MCF 10A (cell line): ENCODE measurements at regions not wholly inside any gene's neighbourhood (a gene's known extent, or its start where the extent isn't known, plus 50 kb on each side); places are given as distances from the start of the nearest gene placed in this dataset.
"Not testable (repeated sequence)": the region's sequence is repeated elsewhere in the genome, so short reads cannot be mapped to it uniquely, and the experiment has no call there.

Experiments used
- BruUV-seq: library from RNA; stranded (reverse); fragments of 400-500 nt; replicated peaks from 2 replicates; lab custom pipeline; 2021; lab: Mats Ljungman, UMichigan
- CTCF ChIA-PET: fragments of 300-600 bp; sonication (Branson Sonifier 250); formaldehyde crosslinking; extraction: SDS; loops from one replicate; lab custom pipeline; 2021; ENCODE audit warnings: antibody characterized with exemption, inconsistent platforms; lab: Yijun Ruan, JAX
- POLR2A ChIA-PET: fragments of 300-600, 350-650 bp; sonication (Branson Sonifier 250); formaldehyde crosslinking; extraction: SDS; loops from one replicate; lab custom pipeline; 2020; ENCODE audit warnings: antibody characterized with exemption, inconsistent platforms; lab: Yijun Ruan, JAX
- DNase-seq: peaks from one replicate; pipeline ENCODE4 v3.0.0-alpha.2; 2018; ENCODE audit not compliant: unreplicated experiment
- H3K27ac Mint-ChIP-seq: one replicate; pipeline ENCODE4 v1.8.0; 2022; ENCODE audit warnings: mild to moderate bottlenecking, low read depth, mixed read lengths; ENCODE audit not compliant: unreplicated experiment
- H3K27me3 Mint-ChIP-seq: one replicate; pipeline ENCODE4 v1.8.0; 2022; ENCODE audit warnings: mixed read lengths; ENCODE audit not compliant: insufficient read depth, unreplicated experiment
- H3K36me3 Mint-ChIP-seq: one replicate; pipeline ENCODE4 v1.8.0; 2022; ENCODE audit warnings: mild to moderate bottlenecking, moderate library complexity, mixed read lengths; ENCODE audit not compliant: insufficient read depth, unreplicated experiment
- H3K4me1 Mint-ChIP-seq: one replicate; pipeline ENCODE4 v1.8.0; 2022; ENCODE audit warnings: mixed read lengths; ENCODE audit not compliant: insufficient read depth, unreplicated experiment
- H3K4me3 Mint-ChIP-seq: one replicate; pipeline ENCODE4 v1.8.0; 2022; ENCODE audit warnings: mild to moderate bottlenecking, moderate library complexity, mixed read lengths; ENCODE audit not compliant: unreplicated experiment
- H3K9me3 Mint-ChIP-seq: one replicate; pipeline ENCODE4 v1.8.0; 2022; ENCODE audit warnings: mixed read lengths; ENCODE audit not compliant: unreplicated experiment
- intact Hi-C: fragments of 100-400 bp; cut with micrococcal nuclease; formaldehyde crosslinking; loops from 2 replicates; pipeline ENCODE4 v1.14.1; 2022
- TF ChIP-seq, protein P1 (sequence below): fragments of 200-600 bp; IDR thresholded peaks from one replicate; pipeline ENCODE4 v1.8.0; 2022; ENCODE audit warnings: antibody characterized with exemption, mild to moderate bottlenecking; ENCODE audit not compliant: unreplicated experiment

DNA sequence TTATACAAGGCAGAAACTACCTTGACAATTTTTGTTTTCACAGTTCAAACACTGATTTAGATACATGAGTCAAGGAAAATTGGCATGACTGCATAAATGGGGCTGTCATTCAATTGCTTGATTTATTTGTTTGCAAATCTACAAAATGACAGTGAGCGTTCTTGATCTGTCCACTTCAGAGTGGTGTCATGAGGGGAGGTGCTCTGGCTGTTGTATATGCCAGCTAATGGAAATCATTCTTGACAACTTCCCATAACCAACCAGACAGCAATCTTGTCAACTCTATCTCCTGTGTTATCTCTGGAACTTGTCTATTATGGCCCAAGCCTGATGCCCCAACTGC lies 120.6 kb upstream of the UGP2 start:
- intact Hi-C loops, result no loop called here
- Mint-ChIP-seq H3K4me1 (peaks cover 6% of the 10 kb centered on the region), H3K27me3 (no peaks in the 10 kb centered on the region), H3K9me3 (no peaks in the 10 kb centered on the region), H3K4me3 (no peak overlapping the region), H3K36me3 (peaks cover 5% of the 10 kb centered on the region), H3K27ac (no peak overlapping the region)
- no TSS peak for BruUV-seq
- ChIA-PET POLR2A (interaction anchor here (0.5 to 1.6 kb wide), 4 partner anchors 12 to 297 kb away, joined by 3 to 6 read pairs (median 3); partner anchors contain the start of gene UGP2), CTCF (no interaction called here)
- TF ChIP-seq, protein P1, sequence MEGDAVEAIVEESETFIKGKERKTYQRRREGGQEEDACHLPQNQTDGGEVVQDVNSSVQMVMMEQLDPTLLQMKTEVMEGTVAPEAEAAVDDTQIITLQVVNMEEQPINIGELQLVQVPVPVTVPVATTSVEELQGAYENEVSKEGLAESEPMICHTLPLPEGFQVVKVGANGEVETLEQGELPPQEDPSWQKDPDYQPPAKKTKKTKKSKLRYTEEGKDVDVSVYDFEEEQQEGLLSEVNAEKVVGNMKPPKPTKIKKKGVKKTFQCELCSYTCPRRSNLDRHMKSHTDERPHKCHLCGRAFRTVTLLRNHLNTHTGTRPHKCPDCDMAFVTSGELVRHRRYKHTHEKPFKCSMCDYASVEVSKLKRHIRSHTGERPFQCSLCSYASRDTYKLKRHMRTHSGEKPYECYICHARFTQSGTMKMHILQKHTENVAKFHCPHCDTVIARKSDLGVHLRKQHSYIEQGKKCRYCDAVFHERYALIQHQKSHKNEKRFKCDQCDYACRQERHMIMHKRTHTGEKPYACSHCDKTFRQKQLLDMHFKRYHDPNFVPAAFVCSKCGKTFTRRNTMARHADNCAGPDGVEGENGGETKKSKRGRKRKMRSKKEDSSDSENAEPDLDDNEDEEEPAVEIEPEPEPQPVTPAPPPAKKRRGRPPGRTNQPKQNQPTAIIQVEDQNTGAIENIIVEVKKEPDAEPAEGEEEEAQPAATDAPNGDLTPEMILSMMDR, result no peak
- no peak for DNase-seq

DNA sequence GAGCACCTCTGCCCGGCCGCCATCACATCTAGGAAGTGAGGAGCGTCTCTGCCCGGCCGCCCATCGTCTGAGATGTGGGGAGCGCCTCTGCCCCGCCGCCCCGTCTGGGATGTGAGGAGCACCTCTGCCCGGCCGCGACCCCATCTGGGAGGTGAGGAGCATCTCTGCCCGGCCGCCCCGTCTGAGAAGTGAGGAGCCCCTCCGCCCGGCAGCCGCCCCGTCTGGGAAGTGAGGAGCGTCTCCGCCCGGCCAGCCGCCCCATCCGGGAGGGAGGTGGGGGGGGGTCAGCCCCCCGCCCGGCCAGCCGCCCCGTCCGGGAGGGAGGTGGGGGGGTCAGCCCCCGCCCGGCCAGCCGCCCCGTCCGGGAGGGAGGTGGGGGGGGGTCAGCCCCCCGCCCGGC lies 119.4 kb upstream of the UGP2 start:
- POLR2A ChIA-PET, H3K27ac Mint-ChIP-seq, H3K27me3 Mint-ChIP-seq, DNase-seq, BruUV-seq, H3K9me3 Mint-ChIP-seq, H3K4me3 Mint-ChIP-seq, H3K4me1 Mint-ChIP-seq, H3K36me3 Mint-ChIP-seq, intact Hi-C loops, CTCF ChIA-PET: not testable (repeated sequence)

DNA sequence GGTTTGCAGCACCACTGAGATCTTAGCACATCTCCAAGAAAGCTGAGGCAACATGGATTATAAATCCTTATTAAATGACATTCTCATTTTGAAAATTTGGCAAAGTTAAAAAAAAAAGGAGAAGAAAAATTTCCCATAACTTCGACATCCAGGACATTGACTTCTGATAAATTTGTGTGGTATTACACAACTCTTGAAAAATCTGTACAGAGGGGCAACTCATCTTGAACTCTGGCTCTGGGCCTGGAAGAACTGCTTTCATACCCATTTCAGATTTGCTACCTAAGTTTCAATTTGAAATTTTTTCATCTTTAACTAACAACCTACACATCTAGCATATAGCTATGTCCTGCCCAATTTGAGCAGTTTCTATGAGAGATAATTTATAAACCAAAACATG lies 118.0 kb upstream of the UGP2 start:
- H3K4me3 Mint-ChIP-seq, result no peak overlapping the region
- no peaks in the 10 kb centered on the region for H3K9me3 Mint-ChIP-seq
- no TSS peak for BruUV-seq
- no peak overlapping the region for H3K27ac Mint-ChIP-seq
- POLR2A ChIA-PET, result interaction anchor here (1.2 to 2.1 kb wide), 3 partner anchors 13 to 118 kb away, joined by 3 to 6 read pairs (median 5); partner anchors contain the start of gene UGP2
- intact Hi-C loops, result no loop called here
- TF ChIP-seq, protein P1, result no peak
- peaks cover 6% of the 10 kb centered on the region for H3K4me1 Mint-ChIP-seq
- H3K36me3 Mint-ChIP-seq, result peaks cover 8% of the 10 kb centered on the region
- no peaks in the 10 kb centered on the region for H3K27me3 Mint-ChIP-seq
- CTCF ChIA-PET, result interaction anchor here (1.1 kb wide), 1 partner anchor 25 kb away, joined by 3 read pairs; no protein-coding TSS in a partner anchor
- DNase-seq, result no peak

DNA sequence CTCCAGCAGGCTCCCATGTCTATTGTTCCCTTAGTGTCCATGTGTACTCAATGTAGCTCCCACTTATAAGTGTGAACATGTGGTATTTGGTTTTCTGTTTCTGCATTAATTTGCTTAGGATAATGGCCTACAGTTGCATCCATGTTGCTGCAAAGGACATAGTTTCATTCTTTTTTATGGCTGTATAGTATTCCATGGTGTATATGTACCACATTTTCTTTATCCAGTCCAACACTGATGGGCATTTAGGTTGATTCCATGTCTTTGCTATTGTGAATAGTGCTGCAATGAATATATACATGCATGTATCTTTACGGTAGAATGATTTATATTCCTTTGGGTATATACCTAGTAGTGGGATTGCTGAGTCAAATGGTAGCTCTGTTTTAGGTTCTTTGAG lies 116.5 kb upstream of the UGP2 start:
- H3K4me1 Mint-ChIP-seq, H3K4me3 Mint-ChIP-seq: not testable (repeated sequence)
- POLR2A ChIA-PET, result interaction anchor here (0.6 kb wide), 3 partner anchors 14 to 517 kb away, joined by 3 to 4 read pairs (median 3); partner anchors contain the start of gene UGP2

DNA sequence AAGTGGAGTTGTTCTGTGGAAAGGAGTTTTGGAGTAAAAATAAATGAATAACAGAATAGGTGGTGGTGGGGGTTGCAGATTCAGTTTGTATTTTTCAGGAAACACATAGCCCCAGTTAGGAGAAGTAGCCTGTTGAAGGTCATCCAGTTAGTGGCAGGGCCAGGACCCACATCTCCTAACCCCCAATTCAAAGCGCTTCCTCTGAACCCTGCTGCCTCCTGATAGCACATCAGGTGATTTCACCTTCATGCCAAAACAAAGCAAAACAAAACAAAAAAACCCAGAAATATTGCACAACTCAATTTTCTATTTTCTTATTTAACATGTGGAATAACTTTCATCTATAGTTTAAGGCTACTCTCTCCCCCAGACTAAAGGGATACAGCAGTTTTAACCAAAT lies 112.3 kb upstream of the UGP2 start:
- peaks cover 8% of the 10 kb centered on the region for H3K36me3 Mint-ChIP-seq
- no peaks in the 10 kb centered on the region for H3K27me3 Mint-ChIP-seq
- ChIA-PET POLR2A (no interaction called here), CTCF (no interaction called here)
- peaks cover under 1% of the 10 kb centered on the region for H3K4me1 Mint-ChIP-seq
- TF ChIP-seq, protein P1, result no peak
- no TSS peak for BruUV-seq
- no peaks in the 10 kb centered on the region for H3K9me3 Mint-ChIP-seq
- no peak overlapping the region for H3K4me3 Mint-ChIP-seq
- H3K27ac Mint-ChIP-seq, result no peak overlapping the region
- DNase-seq, result no peak
- intact Hi-C loops, result no loop called here

More for the DNA sequence above, 116.5 kb upstream of the UGP2 start:
- H3K27ac Mint-ChIP-seq, H3K27me3 Mint-ChIP-seq, BruUV-seq, intact Hi-C loops, H3K36me3 Mint-ChIP-seq, H3K9me3 Mint-ChIP-seq, DNase-seq: not testable (repeated sequence)
- CTCF ChIA-PET, result interaction anchor here (0.6 kb wide), 1 partner anchor 50 kb away, joined by 3 read pairs; no protein-coding TSS in a partner anchor
